ENCODE measurements at regions not wholly inside any gene's neighbourhood (a gene's known extent, or its start where the extent isn't known, plus 50 kb on each side); places are given as distances from the start of the nearest gene placed in this dataset.

GRCh38 chr7:142503036-142503435, 245.2 kb upstream of the PRSS58 start:
- TF ChIP-seq CTCF (IDR thresholded peaks at IDR 0.05; ENCODE audit: insufficient read depth, low read length) (no peak), POLR2AphosphoS5 (IDR thresholded peaks at IDR 0.05; ENCODE audit: low read depth) (no peak), REST (IDR thresholded peaks at IDR 0.05; ENCODE audit: insufficient replicate concordance, low read depth) (no peak), GABPA (IDR thresholded peaks at IDR 0.05; ENCODE audit: low read depth) (no peak)
